Central memory CD8-positive, alpha-beta T cell (primary cell): ENCODE measurements at regions not wholly inside any gene's neighbourhood (a gene's known extent, or its start where the extent isn't known, plus 50 kb on each side); places are given as distances from the start of the nearest gene placed in this dataset.

Experiments
- ATAC-seq: fragments of 150-1000 bp; cut with Tn5 transposase; replicated peaks from 2 replicates; pipeline ENCODE4 v1.10.0; 2022; ENCODE audit warnings: mild to moderate bottlenecking, moderate FRiP score, moderate number of reproducible peaks; ENCODE audit not compliant: poor library complexity, severe bottlenecking; ENCODE audit errors: extremely low read depth
- DNase-seq, 2 donors: peaks; one replicate each; pipeline ENCODE4 v3.0.0; 2021; ENCODE audit warnings: low spot score in 2 of 2
- H3K27ac Mint-ChIP-seq: one replicate; pipeline ENCODE4 v1.8.0; 2022; ENCODE audit warnings: low read depth, mild to moderate bottlenecking, moderate library complexity, mixed read lengths
- H3K27me3 Mint-ChIP-seq: one replicate; pipeline ENCODE4 v1.8.0; 2022; ENCODE audit warnings: mixed read lengths
- H3K36me3 Mint-ChIP-seq: one replicate; pipeline ENCODE4 v1.8.0; 2022; ENCODE audit warnings: mild to moderate bottlenecking, moderate library complexity, mixed read lengths; ENCODE audit not compliant: insufficient read depth
- H3K4me1 Mint-ChIP-seq: one replicate; pipeline ENCODE4 v1.8.0; 2022; ENCODE audit warnings: mixed read lengths
- H3K4me3 Mint-ChIP-seq: one replicate; pipeline ENCODE4 v1.8.0; 2022; ENCODE audit warnings: mild to moderate bottlenecking, moderate library complexity, mixed read lengths
- H3K9me3 Mint-ChIP-seq: one replicate; pipeline ENCODE4 v1.8.0; 2022; ENCODE audit warnings: mixed read lengths

DNA sequence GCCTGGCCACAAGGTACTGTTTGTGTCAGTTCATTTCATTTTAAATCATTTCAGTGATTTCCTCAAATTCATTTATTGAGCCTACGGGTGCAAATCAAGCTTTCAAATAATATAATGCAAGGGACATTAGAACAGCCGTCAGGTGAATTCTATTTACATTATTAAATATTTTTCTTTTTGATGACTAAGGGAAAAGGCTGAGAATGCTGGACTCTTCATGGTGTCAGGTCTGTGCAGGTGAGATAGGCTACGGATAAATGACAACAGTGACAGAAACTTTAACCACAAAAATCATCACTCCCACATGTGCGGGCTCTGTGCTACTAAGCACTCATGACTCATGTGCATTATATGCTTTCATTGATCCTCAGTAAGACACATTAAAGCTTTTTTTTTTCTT is 149.2 kb upstream of the ZNF716 start:
- no peak overlapping the region for H3K4me3 Mint-ChIP-seq
- no peaks in the 10 kb centered on the region for H3K27me3 Mint-ChIP-seq
- peaks cover 10% of the 10 kb centered on the region for H3K9me3 Mint-ChIP-seq
- no peak for DNase-seq
- ATAC-seq: no peak
- no peak overlapping the region for H3K27ac Mint-ChIP-seq
- H3K4me1 Mint-ChIP-seq: no peaks in the 10 kb centered on the region
- H3K36me3 Mint-ChIP-seq: no peaks in the 10 kb centered on the region

DNA sequence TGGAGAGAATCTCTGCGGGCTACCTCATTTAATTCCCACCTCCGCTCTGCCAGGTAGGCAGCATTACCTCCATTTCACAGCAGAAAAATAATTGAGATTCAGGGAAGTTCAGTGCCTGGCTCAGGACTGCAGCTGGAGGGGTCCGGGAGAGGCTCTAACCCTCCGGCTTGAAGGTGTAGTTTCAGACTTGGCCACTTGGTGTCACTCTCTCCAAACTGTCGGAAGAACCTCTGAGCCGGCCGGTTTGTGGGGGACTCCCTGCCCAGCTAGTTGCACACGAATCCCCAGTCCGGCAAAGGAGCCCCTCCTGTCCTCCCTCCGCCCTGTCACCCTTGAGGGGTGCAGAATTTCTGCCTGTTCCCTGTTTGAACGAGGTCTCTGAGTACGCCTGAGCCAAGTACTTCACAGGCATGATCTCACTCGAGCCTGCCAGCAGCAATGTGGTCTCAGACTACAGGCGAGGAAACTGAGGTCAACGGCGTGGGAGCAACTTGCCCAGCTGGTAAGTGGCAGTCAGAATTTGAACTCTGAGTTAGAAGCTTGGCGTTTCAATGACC is 144.7 kb upstream of the ZNF716 start:
- Mint-ChIP-seq H3K36me3 (no peaks in the 10 kb centered on the region), H3K27me3 (no peaks in the 10 kb centered on the region), H3K4me3 (no peak overlapping the region), H3K4me1 (no peaks in the 10 kb centered on the region), H3K9me3 (peaks cover 14% of the 10 kb centered on the region), H3K27ac (no peak overlapping the region)
- DNase-seq (no peak), ATAC-seq (peak; percentile 49)

DNA sequence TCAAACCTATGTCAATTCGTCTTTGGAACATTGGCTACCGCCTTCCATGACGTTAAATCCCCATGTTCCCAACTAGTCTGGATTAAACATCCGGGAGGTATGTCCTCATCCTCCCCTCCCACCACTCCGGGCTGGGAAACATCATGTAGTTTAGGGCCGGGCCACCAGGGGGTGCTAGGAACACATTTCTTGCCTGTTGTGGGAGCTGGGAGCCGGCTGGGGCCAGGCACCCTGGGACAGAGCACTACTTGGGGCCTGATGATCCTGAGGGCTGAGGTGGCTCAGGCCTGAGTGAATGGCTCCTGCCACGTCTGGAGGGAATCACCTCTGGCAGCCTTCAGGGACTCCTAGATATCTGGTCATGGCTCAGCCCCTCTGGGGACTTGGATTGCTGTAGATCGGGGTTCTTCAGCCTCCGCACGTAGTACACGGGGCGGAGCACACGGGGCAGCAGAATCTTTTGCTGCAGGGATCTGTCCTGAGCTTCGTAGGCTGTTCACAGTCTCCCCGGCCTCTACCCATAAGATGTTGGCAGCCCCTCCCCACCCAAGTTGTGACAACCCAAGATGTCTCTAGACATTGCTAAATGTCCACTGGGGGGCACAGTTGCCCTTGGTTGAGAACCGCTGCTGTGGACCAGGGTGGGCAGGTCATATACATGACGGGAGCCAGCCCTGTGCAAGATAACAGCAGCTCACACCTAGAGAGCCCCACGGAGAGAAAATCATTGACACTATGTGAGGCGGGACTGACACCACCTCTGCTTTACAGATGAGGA is 141.2 kb upstream of the ZNF716 start:
- H3K27me3 Mint-ChIP-seq: no peaks in the 10 kb centered on the region
- H3K4me3 Mint-ChIP-seq: no peak overlapping the region
- DNase-seq (no peak), ATAC-seq (no peak)
- H3K4me1 Mint-ChIP-seq: no peaks in the 10 kb centered on the region
- no peak overlapping the region for H3K27ac Mint-ChIP-seq
- H3K36me3 Mint-ChIP-seq: no peaks in the 10 kb centered on the region
- peaks cover 11% of the 10 kb centered on the region for H3K9me3 Mint-ChIP-seq

DNA sequence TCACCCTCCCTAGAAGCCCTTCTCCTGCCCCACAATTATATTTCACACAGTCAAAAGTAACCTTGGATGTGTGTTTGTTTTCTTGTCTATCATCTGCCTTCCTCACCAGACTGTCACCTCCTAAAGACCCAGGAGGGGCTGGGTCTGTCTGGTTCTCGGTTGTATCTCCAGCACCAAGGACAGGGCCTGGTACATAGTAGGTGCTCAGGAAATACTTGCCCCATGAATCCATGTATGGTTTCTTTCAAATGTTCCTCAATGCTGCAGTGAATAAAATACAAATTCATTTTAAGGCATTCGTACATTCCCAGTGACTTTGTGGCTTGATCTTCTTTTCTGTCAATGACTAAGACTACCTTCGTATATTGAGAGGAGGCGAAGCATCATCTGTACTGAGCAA is 122.9 kb upstream of the ZNF716 start:
- H3K9me3 Mint-ChIP-seq: peaks cover 47% of the 10 kb centered on the region
- H3K27me3 Mint-ChIP-seq: no peaks in the 10 kb centered on the region
- ATAC-seq: no peak
- no peaks in the 10 kb centered on the region for H3K4me1 Mint-ChIP-seq
- no peak overlapping the region for H3K27ac Mint-ChIP-seq
- H3K4me3 Mint-ChIP-seq: no peak overlapping the region
- no peaks in the 10 kb centered on the region for H3K36me3 Mint-ChIP-seq
- no peak for DNase-seq

DNA sequence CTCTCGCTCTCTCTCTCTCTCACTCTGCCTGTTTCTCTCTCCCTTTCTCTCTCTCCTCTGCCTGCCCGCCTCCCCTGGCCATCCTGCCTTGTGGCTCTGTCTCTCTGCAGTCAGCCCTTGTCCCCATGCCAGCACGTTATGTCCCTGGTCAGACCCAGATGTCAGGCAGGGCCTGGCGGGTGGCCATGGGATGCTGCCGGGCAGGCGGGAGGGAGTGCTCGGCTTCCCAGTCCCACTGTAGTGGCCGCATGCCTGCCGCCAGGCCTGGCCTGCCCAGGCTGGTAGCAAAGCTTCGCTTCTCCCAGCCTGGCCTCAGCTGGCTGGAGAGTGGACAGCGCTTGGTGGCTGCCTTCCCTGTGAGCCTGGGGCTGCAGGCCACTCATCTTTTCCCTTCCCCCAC is 121.5 kb upstream of the ZNF716 start:
- no peaks in the 10 kb centered on the region for H3K36me3 Mint-ChIP-seq
- peaks cover 47% of the 10 kb centered on the region for H3K9me3 Mint-ChIP-seq
- H3K27me3 Mint-ChIP-seq: no peaks in the 10 kb centered on the region
- H3K4me3 Mint-ChIP-seq: no peak overlapping the region
- no peak for DNase-seq
- no peak for ATAC-seq
- no peak overlapping the region for H3K27ac Mint-ChIP-seq
- H3K4me1 Mint-ChIP-seq: no peaks in the 10 kb centered on the region

DNA sequence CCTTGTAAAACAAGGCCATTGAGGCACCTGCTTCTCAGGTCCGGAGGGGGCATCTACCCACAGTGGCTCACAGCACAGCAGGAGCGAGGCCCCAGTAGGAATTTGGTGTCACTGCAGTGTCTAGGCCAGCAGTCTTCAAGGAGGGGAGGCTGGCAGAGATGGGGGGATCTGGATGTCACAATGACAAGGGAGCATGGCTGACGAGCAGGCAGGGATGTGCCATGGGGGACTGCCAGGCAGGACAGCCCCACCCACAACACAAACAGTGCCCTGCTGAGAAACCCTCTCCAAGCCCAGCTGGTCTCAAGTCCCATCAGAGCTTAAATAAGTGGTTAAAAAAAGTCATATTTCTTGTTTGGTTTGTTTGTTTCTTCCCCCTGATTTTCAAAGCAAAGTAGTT is 121.0 kb upstream of the ZNF716 start:
- H3K4me1 Mint-ChIP-seq: no peaks in the 10 kb centered on the region
- peaks cover 47% of the 10 kb centered on the region for H3K9me3 Mint-ChIP-seq
- H3K27ac Mint-ChIP-seq: no peak overlapping the region
- H3K36me3 Mint-ChIP-seq: no peaks in the 10 kb centered on the region
- no peak for ATAC-seq
- no peaks in the 10 kb centered on the region for H3K27me3 Mint-ChIP-seq
- DNase-seq: no peak
- H3K4me3 Mint-ChIP-seq: no peak overlapping the region

DNA sequence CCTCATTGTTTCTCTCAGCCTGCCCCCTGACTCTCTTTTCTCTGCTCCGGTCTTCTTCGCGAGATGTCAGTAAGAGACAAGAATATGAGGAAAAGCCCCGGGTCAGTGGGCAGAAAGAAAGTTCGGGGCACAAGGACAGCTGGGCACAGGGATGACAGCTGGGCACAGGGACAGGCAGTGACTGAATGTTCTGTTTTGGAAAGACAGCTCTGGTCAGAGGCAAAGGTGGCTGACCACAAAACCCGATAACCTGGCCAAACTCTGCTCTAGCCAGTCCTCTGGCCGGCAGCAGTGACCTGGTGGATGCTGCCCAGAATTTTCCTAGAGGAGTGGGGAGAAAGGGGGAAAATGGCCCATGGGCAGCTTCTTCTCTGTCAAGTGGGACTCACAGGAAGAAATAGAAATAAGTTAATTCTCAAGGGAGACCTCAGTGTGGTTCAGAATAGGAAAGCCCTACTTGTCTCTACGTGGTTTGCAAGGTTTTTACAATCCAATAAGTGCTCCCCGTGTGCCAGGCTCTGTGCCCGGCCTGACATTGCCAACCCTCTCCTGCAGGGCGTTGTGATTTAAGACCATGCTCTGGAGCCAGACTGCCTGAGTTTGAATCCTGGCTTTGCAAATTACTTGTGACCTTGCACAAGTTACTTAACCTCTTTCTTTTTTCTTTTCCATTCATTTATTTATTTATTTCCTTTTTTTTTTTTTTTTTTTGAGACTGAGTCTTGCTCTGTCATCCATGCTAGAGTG is 110.6 kb upstream of the ZNF716 start:
- no peak for ATAC-seq
- Mint-ChIP-seq H3K36me3 (peaks cover 1% of the 10 kb centered on the region), H3K4me3 (no peak overlapping the region), H3K4me1 (no peaks in the 10 kb centered on the region), H3K27me3 (no peaks in the 10 kb centered on the region), H3K9me3 (peaks cover 32% of the 10 kb centered on the region), H3K27ac (no peak overlapping the region)
- DNase-seq: no peak

DNA sequence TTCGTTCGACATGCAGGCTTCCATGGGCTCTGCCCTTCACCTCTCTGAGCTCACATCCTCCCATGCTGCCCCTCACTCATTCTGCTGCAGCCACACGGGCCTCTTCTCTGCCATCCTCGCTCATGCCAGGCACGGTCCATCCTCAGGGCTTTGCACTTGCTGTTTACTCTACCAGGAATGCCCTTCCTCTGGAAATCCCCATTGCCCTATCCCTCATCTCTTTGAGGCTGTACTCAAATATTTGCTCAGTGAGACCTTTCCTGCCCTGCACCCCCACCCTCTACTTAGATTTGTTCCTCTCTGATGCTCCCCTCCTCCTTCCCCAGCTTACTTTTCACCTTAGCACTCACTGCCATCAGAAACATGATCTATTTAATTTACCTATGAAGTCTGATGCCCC is 107.0 kb upstream of the ZNF716 start:
- Mint-ChIP-seq H3K36me3 (peaks cover 2% of the 10 kb centered on the region), H3K27me3 (no peaks in the 10 kb centered on the region), H3K4me3 (no peak overlapping the region), H3K9me3 (peaks cover 43% of the 10 kb centered on the region), H3K27ac (no peak overlapping the region), H3K4me1 (no peaks in the 10 kb centered on the region)
- no peak for DNase-seq
- ATAC-seq: no peak

DNA sequence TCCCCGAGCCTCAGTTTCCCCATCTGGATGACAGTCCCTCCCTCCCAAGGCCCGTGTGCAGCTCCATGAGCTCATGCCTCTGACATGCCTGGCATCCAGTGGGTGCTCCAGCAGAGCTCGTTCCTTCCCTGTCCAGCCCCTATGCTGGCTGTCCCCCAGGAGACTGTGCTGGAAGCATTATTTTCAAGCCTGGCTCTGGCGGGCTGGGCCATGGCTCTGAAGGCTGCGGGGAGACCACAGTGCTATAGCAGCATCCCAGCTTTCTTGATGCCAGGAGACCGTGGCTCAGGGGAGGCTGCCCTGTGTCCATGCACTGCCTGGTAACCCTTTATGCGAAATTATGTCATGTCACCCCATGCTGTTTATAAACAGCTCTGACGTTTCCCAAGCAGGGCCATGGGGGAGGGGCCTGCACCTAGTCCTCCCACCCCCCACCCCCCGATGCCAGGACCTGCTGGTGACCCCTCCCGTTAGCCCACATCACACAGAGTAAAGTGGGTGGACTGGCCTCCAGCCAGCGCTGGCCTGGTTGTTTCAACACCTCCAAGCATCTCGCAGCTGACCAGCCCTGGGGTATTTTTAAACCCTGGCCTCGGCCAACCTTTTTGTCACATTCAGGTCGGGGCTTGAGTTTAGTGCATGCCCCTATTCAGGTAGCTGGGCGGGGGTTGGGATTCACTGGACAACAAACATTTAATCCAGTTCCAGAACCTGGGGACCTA is 105.9 kb upstream of the ZNF716 start:
- DNase-seq: no peak
- Mint-ChIP-seq H3K4me3 (no peak overlapping the region), H3K27ac (no peak overlapping the region), H3K27me3 (no peaks in the 10 kb centered on the region), H3K9me3 (peaks cover 33% of the 10 kb centered on the region), H3K36me3 (peaks cover 2% of the 10 kb centered on the region), H3K4me1 (no peaks in the 10 kb centered on the region)
- ATAC-seq: no peak

DNA sequence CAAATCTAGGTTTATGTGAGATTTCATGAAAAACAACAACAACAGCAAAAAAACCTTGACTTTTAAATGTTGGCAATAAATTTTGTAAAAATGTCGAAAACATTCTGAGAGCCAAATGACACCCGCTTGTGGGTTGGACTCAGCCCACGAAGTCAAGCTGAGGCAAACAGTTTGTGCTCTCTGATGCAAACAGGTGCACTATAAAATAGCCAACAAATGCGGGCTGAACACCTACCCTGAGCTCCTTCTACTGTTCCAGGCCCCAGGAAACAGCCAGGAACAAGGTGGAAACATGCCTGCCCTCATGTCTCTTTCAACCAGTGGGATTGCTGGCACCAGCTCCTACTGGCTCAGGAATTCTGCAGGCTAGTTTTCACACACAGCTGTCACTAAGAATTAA is 105.0 kb upstream of the ZNF716 start:
- peaks cover 37% of the 10 kb centered on the region for H3K9me3 Mint-ChIP-seq
- H3K27me3 Mint-ChIP-seq: no peaks in the 10 kb centered on the region
- H3K4me3 Mint-ChIP-seq: no peak overlapping the region
- H3K36me3 Mint-ChIP-seq: peaks cover 2% of the 10 kb centered on the region
- H3K27ac Mint-ChIP-seq: no peak overlapping the region
- no peak for DNase-seq
- no peak for ATAC-seq
- no peaks in the 10 kb centered on the region for H3K4me1 Mint-ChIP-seq

DNA sequence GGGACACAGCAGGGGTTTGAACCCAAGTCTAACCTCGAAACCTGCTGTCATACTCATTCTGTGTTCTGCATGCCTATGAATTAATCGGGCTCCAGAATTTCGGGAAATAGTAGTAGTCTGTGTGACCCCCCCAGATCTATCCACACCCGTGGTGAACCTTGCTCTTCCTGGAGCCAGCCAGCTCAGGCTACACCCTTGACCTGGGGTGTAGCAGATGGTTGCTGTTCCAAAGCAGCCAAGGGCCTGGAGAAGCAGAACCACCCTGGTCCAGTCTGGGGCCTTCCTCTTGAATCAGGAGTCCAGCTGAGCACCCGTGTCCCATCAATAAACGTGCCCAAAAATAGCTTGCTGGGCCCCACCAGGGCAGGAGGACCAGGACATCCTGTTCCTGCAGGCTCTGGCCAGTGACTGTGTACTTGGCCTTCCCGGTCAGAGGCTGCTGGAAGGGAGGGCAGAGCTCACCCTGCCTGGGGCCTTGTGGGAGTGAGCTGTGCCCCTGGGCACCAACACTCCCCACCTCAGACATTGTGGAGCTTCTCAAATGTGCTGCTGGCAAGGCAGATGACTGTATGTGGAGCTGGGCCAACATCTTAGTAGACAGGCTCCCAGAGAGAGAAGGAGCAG is 101.2 kb upstream of the ZNF716 start:
- Mint-ChIP-seq H3K4me1 (no peaks in the 10 kb centered on the region), H3K9me3 (peaks cover 37% of the 10 kb centered on the region), H3K36me3 (peaks cover 4% of the 10 kb centered on the region), H3K27me3 (no peaks in the 10 kb centered on the region), H3K4me3 (no peak overlapping the region), H3K27ac (no peak overlapping the region)
- DNase-seq: no peak
- no peak for ATAC-seq

DNA sequence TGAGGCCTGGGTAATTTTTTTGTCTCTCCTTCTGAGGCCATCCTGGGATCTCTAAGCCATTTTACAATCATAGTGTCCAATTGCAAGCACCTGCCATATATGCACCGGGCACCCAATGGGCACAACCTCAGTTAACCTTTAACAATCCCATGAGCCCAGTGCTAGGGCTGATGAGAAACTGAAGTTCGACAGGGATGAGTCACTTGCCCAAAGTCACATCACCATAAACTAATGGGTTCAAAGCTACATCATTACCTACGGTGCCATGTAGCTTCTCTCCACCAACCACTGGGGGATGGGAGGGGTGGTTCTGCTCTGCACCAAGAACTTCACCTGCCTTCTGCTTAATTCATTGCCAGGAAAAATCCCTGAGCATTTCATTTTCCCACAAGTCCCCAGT is 95.8 kb upstream of the ZNF716 start:
- H3K27ac Mint-ChIP-seq: no peak overlapping the region
- ATAC-seq (no peak), DNase-seq (no peak)
- no peak overlapping the region for H3K4me3 Mint-ChIP-seq
- peaks cover 2% of the 10 kb centered on the region for H3K36me3 Mint-ChIP-seq
- peaks cover 36% of the 10 kb centered on the region for H3K9me3 Mint-ChIP-seq
- H3K27me3 Mint-ChIP-seq: no peaks in the 10 kb centered on the region
- no peaks in the 10 kb centered on the region for H3K4me1 Mint-ChIP-seq
